Anterior cingulate cortex (tissue), 58 donors: ENCODE measurements at regions not wholly inside any gene's neighbourhood (a gene's known extent, or its start where the extent isn't known, plus 50 kb on each side); places are given as distances from the start of the nearest gene placed in this dataset.

ENCODE experiments used
- DNase-seq, 58 donors: peaks; one replicate each; lab custom pipeline; 2025; lab: John Stamatoyannopoulos, UW

- DNase-seq = no peak
Observed at GRCh38 chr15:85305050-85305449, 75.4 kb upstream of the AKAP13 start.

GRCh38 chr15:85306946-85307686 is 73.3 kb upstream of the AKAP13 start:
- DNase-seq = no peak

- no peak for DNase-seq
Observed at GRCh38 chr15:85307687-85308045, 72.7 kb upstream of the AKAP13 start.

GRCh38 chr15:85311647-85312046 is 68.8 kb upstream of the AKAP13 start:
- DNase-seq = no peak

DNA sequence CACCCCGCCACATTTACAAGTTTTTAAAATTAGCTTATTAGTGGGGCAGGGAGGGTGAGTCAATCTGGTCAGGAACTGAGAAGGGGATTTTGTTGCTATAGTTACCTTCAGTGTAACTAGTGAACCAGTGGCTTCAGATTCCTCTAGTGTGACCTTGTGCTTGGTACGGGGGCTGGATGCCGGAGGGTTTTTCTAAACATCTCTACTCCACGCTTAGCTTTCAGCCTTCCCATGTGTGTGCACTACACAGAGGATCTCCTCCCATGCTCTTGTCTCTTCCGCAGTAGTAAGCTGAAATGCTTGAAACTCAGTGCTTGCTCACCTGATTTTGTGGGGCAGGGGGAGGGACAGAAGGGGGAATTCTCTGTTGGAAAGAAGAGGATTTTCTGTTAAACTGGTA is 67.9 kb upstream of the AKAP13 start:
- no peak for DNase-seq

DNA sequence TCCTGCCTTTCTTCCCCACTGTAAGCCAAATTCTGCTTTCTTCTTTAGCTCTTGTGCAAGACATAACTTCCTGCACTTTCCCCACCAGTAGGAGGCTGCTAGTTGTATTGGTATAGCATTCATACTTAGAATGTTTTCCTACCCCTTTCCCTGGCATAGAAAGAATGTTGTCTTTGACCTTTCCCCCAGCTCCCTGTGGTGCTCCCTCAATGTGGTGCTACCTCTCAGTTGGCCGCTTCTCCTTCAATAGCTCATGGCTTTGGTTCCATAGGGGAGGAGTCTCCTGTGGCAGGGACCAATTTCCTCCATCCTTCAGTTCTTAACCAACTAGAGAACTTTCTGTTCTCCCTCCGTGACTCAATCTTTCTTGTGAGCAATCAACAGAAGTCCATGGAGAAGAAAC is 67.5 kb upstream of the AKAP13 start:
- peak in 1 of 58 donors; percentile 2 for DNase-seq

DNA sequence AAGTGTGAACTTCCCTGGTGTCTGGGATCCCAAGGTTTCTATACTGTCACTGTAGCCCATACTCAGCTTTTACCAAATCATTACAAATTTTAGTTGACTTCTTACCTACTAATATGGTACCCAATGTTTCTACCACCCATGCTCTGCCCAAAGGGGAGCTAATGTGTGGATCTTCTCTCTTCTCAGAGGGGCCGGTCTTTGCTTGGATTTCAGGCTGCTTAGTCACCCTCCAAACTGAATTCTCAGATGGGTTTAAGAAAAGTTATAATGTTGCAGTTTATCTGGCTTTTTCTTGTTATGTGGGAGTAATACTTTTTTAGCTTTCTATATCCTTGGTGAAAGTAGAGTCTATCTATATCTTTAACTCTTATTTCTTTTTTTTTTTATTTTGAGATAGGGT is 67.1 kb upstream of the AKAP13 start:
- DNase-seq = no peak

DNA sequence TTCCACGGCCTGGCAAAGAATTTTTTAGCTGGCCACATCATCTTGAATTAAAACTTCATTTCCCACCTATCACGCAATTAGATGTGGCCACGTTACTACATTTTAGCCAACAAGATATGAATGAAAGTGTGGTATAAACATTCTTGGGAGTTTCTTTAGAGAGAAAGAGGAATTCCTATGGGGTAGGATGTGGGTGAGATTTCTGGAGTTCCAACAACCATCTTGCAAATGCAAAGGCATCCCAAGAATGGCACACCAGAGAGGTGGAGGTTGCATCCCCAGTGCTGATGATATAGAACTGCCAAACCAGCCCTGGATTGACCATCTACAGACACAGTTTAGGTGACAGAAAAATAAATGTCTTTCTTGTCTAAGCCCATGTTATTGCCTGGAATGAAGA is 66.3 kb upstream of the AKAP13 start:
- DNase-seq = no peak

GRCh38 chr15:85314633-85315032 is 65.8 kb upstream of the AKAP13 start:
- no peak for DNase-seq

DNA sequence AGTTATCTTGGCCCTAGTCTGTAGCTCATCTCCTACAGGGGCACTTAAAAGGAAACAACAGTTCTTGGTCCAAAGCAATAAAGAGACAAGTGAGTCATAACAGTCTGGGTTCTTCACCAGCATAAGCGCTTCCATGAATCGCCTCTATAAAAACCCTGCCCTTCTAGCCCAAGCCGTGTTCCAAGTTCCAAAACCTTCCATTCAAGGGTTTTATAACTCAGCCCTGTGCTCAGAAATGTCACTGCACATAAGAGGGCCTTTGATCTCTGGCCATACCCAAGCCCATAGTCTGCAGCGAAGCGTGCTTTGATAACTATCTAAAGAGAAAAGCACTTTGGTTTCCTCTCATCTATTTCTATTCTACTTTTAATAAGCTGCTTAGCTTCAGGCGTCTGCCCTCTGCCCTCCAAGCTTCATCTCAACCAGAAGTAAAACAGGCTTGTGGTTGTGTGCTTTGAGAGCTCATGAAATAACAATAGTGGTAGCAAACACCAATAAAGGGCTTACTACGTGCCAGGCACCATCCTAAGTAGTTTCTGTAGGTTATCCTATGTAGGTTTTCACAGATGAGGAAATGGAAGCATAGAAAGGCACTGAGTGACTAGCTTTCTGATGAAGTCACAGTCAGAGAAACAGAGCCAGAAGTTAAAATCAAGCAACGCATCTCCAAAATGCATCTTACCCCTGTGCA is 64.0 kb upstream of the AKAP13 start:
- DNase-seq = no peak

DNA sequence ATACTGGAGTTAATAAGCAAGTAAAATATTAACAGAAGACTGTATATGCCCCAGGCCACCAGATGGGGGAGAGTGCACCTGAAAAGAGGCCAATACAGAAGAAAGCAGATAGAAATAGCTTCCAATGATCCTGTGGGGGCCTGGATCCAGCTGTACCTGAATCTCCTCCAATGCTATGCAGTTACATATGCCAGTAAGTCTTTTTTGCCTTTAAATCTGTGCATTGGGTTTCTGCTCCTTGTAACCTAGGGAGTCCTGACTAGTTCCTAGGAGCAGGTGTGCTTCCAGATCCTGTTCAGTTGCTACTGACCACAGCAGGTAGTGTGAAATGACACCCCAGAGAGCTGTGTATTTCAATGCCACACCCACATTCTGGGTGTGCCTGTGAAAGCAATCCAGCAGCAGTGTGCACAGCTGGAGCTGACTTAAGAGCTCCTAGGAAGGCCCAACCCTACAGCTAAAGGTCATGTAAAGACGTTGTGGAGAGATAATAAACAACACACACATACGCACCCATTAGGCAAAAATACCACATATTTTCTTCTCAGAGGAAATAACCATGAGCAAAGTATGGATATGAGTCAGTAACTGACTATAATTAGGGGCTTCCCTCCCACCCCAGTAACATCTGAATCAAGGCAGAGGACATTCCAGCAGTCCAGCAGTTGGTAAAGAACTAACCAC is 62.2 kb upstream of the AKAP13 start:
- DNase-seq = no peak

- DNase-seq = no peak
Observed at GRCh38 chr15:85318732-85319076, 61.7 kb upstream of the AKAP13 start.

- DNase-seq = no peak
Observed at GRCh38 chr15:85324202-85324601, 56.2 kb upstream of the AKAP13 start.

DNA sequence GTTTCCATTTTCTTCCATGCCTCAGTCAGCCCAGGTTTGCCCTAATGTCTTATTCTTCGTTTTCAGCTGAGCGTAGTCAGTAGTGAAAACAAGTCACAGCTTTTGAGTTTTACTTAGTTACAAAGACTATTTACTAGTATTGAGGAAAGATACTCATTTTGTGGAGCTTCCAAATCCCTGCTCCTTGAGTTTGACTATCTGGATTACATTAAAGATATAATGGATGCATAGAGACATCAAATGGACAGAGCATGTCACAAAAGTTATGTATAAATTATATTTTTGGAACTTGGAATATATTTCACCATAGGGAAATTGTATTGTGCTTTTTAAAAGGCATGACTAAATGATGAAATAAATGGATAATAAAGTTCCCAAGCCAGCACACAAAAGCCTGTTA is 54.6 kb upstream of the AKAP13 start:
- no peak for DNase-seq

DNA sequence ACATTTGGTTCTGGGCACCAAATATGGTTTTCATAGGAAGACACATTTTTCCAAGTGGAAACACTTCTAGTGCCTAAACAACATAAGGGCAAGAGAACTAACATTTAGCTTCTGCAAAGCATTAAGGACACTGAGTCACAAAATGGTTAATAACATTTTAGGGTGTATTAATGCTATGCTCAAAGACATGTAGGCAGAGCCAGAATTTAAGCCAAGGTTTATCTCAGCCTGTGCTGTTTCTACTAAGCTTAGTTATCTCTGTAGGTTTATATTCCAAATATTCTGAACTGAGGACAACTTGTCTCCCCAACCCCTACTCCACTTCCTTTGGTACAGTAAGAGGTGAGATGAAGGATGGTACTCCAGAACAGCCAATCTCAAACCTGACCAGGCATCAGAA is 54.1 kb upstream of the AKAP13 start:
- DNase-seq = no peak

- DNase-seq = no peak
Observed at GRCh38 chr15:85327820-85328219, 52.6 kb upstream of the AKAP13 start.

DNA sequence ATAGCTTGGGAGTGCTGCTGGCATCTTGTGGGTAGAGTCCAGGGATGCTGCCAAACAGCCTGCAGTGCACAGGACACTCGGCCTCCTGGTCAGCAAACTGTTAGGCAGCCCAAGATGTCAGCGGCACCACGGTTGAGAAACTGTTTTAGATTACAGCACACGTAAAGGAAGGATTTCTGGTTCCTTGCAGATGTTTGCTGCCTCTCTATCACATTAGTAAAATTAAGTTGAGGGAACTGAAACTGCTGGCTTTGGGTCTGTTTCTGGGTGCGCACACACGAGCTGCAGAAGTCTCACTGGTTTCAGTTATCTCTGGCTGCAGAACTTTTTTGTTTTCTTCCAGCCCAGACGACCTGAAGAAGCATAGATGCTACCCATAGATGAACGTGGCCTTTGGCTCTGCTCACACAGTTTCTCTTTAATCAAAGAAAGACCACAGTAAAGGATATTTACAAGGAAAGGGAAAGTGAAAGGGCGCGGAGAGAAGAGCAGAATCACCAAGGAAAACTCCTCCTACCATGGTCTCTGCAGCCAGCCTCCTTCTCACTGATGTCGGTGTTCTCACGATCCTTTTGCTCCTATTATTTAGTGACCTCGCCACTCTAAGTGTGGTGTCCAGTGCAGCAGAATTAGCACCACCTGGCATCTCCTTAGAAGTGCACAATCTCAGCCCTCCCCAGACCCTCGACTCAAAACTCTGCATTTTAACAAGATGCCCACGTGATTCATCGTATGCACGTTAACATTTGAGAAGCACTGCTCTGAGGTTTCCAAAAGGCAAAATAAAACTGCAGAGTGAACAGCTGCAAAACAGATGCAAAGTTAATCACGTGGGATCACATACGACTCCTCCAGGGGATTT is 50.6 kb upstream of the AKAP13 start:
- DNase-seq = peak in 12 of 58 donors; percentile 0 to 36 (median 6)
